ENCODE measurements at regions not wholly inside any gene's neighbourhood (a gene's known extent, or its start where the extent isn't known, plus 50 kb on each side); places are given as distances from the start of the nearest gene placed in this dataset.

GRCh38 chr18:53997064-53997463 is 227.4 kb downstream of the MBD2 start:
- ChIA-PET CTCF (no interaction called here), POLR2A (no interaction called here)
- no peaks in the 10 kb centered on the region for H3K4me1 Mint-ChIP-seq
- DNase-seq, result no peak
- H3K27me3 Mint-ChIP-seq, result no peaks in the 10 kb centered on the region
- no peaks in the 10 kb centered on the region for H3K36me3 Mint-ChIP-seq (ENCODE audit: low read depth)
- H3K27ac Mint-ChIP-seq, result no peak overlapping the region
- H3K4me3 Mint-ChIP-seq, result no peak overlapping the region
- H3K9me3 Mint-ChIP-seq, result no peaks in the 10 kb centered on the region

DNA sequence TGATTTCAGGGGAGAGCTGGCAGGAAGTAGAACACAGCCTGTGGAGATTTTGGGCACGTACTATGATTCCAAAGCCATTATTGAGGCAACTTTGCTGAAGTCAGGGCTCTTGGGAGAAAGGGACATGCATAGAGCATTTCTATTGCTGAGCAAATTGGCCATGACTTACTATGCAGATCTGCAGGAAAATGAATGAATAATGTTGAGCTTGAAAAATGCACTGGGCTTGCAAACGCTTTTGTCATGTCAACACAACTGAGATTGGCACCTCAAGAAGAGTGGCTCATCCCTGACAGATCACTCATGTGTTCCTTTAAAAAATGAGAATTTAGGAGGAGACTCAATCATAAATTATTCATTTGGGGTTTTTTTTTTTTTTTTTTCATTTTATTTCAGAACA is 230.5 kb downstream of the MBD2 start:
- Mint-ChIP-seq H3K4me1 (no peaks in the 10 kb centered on the region), H3K9me3 (no peaks in the 10 kb centered on the region), H3K27ac (no peak overlapping the region), H3K36me3 (ENCODE audit: low read depth) (no peaks in the 10 kb centered on the region), H3K4me3 (no peak overlapping the region), H3K27me3 (no peaks in the 10 kb centered on the region)
- DNase-seq, result no peak
- CTCF ChIA-PET, result no interaction called here
- POLR2A ChIA-PET, result no interaction called here

DNA sequence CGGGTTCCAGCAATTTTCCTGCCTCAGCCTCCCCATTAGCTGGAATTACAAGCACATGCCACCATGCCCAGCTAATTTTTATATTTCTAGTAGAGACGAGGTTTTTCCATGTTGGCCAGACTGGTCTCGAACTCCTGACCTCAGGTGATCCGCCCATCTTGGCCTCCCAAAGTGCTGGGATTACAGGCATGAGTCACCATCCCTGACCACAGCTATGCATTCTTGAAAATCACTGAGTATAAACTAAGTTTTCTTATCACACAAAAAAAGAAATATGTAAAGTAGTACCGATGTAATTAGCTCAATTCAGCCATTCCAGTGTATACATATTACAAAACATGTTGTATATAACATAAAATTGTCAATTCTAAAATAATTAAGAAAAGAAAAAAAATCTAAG is 232.7 kb downstream of the MBD2 start:
- CTCF ChIA-PET, result no interaction called here
- POLR2A ChIA-PET, result no interaction called here
- Mint-ChIP-seq H3K36me3 (ENCODE audit: low read depth) (no peaks in the 10 kb centered on the region), H3K27ac (no peak overlapping the region), H3K27me3 (no peaks in the 10 kb centered on the region), H3K4me3 (no peak overlapping the region), H3K4me1 (no peaks in the 10 kb centered on the region), H3K9me3 (no peaks in the 10 kb centered on the region)
- DNase-seq, result no peak

- POLR2A ChIA-PET, result no interaction called here
- CTCF ChIA-PET, result no interaction called here
- no peaks in the 10 kb centered on the region for H3K4me1 Mint-ChIP-seq
- H3K27me3 Mint-ChIP-seq, result no peaks in the 10 kb centered on the region
- H3K36me3 Mint-ChIP-seq (ENCODE audit: low read depth), result no peaks in the 10 kb centered on the region
- H3K9me3 Mint-ChIP-seq, result no peaks in the 10 kb centered on the region
- no peak overlapping the region for H3K4me3 Mint-ChIP-seq
- DNase-seq, result no peak
- H3K27ac Mint-ChIP-seq, result no peak overlapping the region
Measured at GRCh38 chr18:53991202-53991601, 233.3 kb downstream of the MBD2 start.

DNA sequence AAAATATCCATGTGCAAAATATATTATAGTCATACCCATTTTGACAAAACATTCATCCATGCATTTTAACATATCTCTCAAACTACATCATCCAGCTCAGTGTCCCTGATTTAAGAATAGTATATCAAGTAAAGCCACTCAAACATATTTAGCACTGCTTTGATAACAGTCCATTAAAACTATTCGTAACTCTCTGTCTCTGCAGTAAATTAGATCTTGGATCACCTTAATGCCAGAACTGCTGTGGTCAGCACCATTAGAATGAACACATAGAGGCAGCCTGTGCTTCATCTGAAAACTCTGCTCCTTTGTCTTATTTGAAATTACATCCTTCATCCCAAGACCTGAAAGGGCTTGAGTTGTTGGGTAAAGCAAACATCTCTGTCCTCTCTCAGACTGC is 234.0 kb downstream of the MBD2 start:
- no peaks in the 10 kb centered on the region for H3K27me3 Mint-ChIP-seq
- no peak overlapping the region for H3K4me3 Mint-ChIP-seq
- POLR2A ChIA-PET, result no interaction called here
- no peaks in the 10 kb centered on the region for H3K9me3 Mint-ChIP-seq
- H3K36me3 Mint-ChIP-seq (ENCODE audit: low read depth), result no peaks in the 10 kb centered on the region
- DNase-seq, result no peak
- H3K27ac Mint-ChIP-seq, result no peak overlapping the region
- no peaks in the 10 kb centered on the region for H3K4me1 Mint-ChIP-seq
- CTCF ChIA-PET, result no interaction called here

GRCh38 chr18:53984021-53984420 is 240.4 kb downstream of the MBD2 start:
- DNase-seq, result no peak

GRCh38 chr18:53971331-53971730 is 253.1 kb downstream of the MBD2 start:
- no peak overlapping the region for H3K4me3 Mint-ChIP-seq
- ChIA-PET CTCF (no interaction called here), POLR2A (no interaction called here)
- H3K36me3 Mint-ChIP-seq (ENCODE audit: low read depth), result no peaks in the 10 kb centered on the region
- peaks cover 6% of the 10 kb centered on the region for H3K9me3 Mint-ChIP-seq
- H3K27me3 Mint-ChIP-seq, result no peaks in the 10 kb centered on the region
- DNase-seq, result no peak
- no peak overlapping the region for H3K27ac Mint-ChIP-seq
- no peaks in the 10 kb centered on the region for H3K4me1 Mint-ChIP-seq

More at GRCh38 chr18:53984021-53984420, 240.4 kb downstream of the MBD2 start:
- H3K27ac Mint-ChIP-seq, result no peak overlapping the region
- H3K27me3 Mint-ChIP-seq, result no peaks in the 10 kb centered on the region
- no peaks in the 10 kb centered on the region for H3K36me3 Mint-ChIP-seq (ENCODE audit: low read depth)
- peaks cover 4% of the 10 kb centered on the region for H3K9me3 Mint-ChIP-seq
- H3K4me1 Mint-ChIP-seq, result no peaks in the 10 kb centered on the region
- no peak overlapping the region for H3K4me3 Mint-ChIP-seq
- ChIA-PET POLR2A (no interaction called here), CTCF (no interaction called here)

GRCh38 chr18:53952700-53953099 is 271.8 kb downstream of the MBD2 start:
- H3K4me3 Mint-ChIP-seq, result no peak overlapping the region
- no peaks in the 10 kb centered on the region for H3K27me3 Mint-ChIP-seq
- POLR2A ChIA-PET, result no interaction called here
- no peak overlapping the region for H3K27ac Mint-ChIP-seq
- H3K9me3 Mint-ChIP-seq, result no peaks in the 10 kb centered on the region
- no peaks in the 10 kb centered on the region for H3K36me3 Mint-ChIP-seq (ENCODE audit: low read depth)
- CTCF ChIA-PET, result no interaction called here
- DNase-seq, result no peak
- peaks cover 1% of the 10 kb centered on the region for H3K4me1 Mint-ChIP-seq

- Mint-ChIP-seq H3K27ac (no peak overlapping the region), H3K27me3 (no peaks in the 10 kb centered on the region), H3K9me3 (no peaks in the 10 kb centered on the region), H3K4me3 (no peak overlapping the region), H3K4me1 (peaks cover 1% of the 10 kb centered on the region), H3K36me3 (ENCODE audit: low read depth) (no peaks in the 10 kb centered on the region)
- ChIA-PET POLR2A (interaction anchor here (1.3 kb wide), 1 partner anchor 39 kb away, joined by 3 read pairs; no protein-coding TSS in a partner anchor), CTCF (no interaction called here)
- DNase-seq, result no peak
Measured at GRCh38 chr18:53950545-53950944, 273.9 kb downstream of the MBD2 start.

DNA sequence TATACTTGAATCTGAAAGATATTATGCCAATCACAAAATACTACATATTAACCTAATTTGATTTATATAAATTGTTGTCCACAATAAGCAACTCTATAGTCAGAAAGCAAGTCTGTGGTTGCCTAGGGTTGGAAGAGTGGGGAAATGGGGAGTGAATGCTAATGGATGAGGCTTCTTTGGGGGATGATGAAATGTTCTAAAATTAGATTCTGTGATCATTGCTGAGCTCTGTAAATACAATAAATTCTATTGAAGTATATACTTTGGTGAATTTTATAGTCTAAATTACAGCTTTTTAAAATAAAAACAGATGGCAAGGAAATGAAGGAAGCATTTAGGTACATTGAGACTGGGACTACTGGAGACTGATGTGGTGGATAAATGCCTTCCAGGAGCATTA is 275.5 kb downstream of the MBD2 start:
- Mint-ChIP-seq H3K27ac (no peak overlapping the region), H3K36me3 (ENCODE audit: low read depth) (no peaks in the 10 kb centered on the region), H3K9me3 (peaks cover 5% of the 10 kb centered on the region), H3K4me3 (no peak overlapping the region), H3K27me3 (no peaks in the 10 kb centered on the region), H3K4me1 (peaks cover 1% of the 10 kb centered on the region)
- POLR2A ChIA-PET, result no interaction called here
- CTCF ChIA-PET, result interaction anchor here (1.2 kb wide), 1 partner anchor 170 kb away, joined by 3 read pairs; no protein-coding TSS in a partner anchor
- no peak for DNase-seq

DNA sequence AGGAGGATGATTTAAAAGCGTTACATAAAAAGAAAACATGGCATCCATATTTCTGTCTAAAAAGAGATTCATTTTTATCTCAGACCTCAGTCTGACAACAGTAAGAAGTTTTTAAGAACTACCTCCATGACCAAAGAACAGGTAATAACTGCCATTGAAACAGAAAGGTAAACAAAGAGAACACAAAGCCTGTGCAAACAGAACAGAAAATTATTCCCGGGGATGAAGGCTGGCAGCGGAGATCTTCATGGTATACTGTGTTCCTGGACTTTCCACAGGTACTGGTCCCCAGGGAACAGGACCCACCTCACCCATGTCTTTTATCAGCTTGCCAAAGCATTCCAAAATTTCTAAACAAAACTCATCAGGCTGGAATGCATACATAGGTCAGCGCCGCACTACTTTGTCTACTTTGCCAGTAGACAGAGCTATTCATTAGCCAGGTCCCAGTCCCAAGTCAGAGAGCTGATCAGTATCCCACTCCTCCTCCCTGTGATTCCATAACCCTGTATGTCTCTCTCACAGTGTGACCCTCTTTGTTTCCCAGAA is 277.3 kb downstream of the MBD2 start:
- POLR2A ChIA-PET, result no interaction called here
- H3K27me3 Mint-ChIP-seq, result no peaks in the 10 kb centered on the region
- no peaks in the 10 kb centered on the region for H3K4me1 Mint-ChIP-seq
- H3K27ac Mint-ChIP-seq, result no peak overlapping the region
- H3K9me3 Mint-ChIP-seq, result peaks cover 5% of the 10 kb centered on the region
- CTCF ChIA-PET, result no interaction called here
- no peaks in the 10 kb centered on the region for H3K36me3 Mint-ChIP-seq (ENCODE audit: low read depth)
- DNase-seq, result no peak
- H3K4me3 Mint-ChIP-seq, result no peak overlapping the region

- no peak overlapping the region for H3K4me3 Mint-ChIP-seq
- H3K4me1 Mint-ChIP-seq, result no peaks in the 10 kb centered on the region
- DNase-seq, result no peak
- no peaks in the 10 kb centered on the region for H3K36me3 Mint-ChIP-seq (ENCODE audit: low read depth)
- H3K27ac Mint-ChIP-seq, result no peak overlapping the region
- no peaks in the 10 kb centered on the region for H3K27me3 Mint-ChIP-seq
- H3K9me3 Mint-ChIP-seq, result peaks cover 5% of the 10 kb centered on the region
- CTCF ChIA-PET, result no interaction called here
- POLR2A ChIA-PET, result no interaction called here
Measured at GRCh38 chr18:53946594-53946993, 277.9 kb downstream of the MBD2 start.

DNA sequence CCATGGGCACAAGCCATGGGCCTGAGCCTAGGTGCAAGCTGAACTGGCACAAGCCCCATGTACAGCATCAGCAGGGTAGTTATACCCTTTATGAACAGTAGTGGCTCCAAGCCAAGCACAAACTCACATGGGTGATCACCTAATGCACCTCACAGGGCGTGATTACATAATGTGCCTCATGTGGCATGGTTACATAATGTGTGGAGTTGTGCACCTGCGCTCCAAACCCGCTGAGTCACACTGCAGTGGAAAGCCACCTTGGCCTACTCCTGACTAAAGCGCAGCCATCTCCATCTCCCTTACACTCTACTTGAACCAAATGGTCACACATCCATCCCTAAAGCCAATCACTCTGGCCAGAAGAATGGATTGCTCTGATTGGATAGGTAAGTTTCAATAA is 279.7 kb downstream of the MBD2 start:
- H3K27me3 Mint-ChIP-seq, result no peaks in the 10 kb centered on the region
- H3K4me1 Mint-ChIP-seq, result no peaks in the 10 kb centered on the region
- no peak overlapping the region for H3K27ac Mint-ChIP-seq
- ChIA-PET POLR2A (no interaction called here), CTCF (no interaction called here)
- peaks cover 5% of the 10 kb centered on the region for H3K9me3 Mint-ChIP-seq
- no peaks in the 10 kb centered on the region for H3K36me3 Mint-ChIP-seq (ENCODE audit: low read depth)
- DNase-seq, result no peak
- no peak overlapping the region for H3K4me3 Mint-ChIP-seq

- no peaks in the 10 kb centered on the region for H3K36me3 Mint-ChIP-seq (ENCODE audit: low read depth)
- H3K27ac Mint-ChIP-seq, result no peak overlapping the region
- H3K9me3 Mint-ChIP-seq, result peaks cover 5% of the 10 kb centered on the region
- ChIA-PET CTCF (no interaction called here), POLR2A (no interaction called here)
- DNase-seq, result no peak
- no peaks in the 10 kb centered on the region for H3K27me3 Mint-ChIP-seq
- no peak overlapping the region for H3K4me3 Mint-ChIP-seq
- H3K4me1 Mint-ChIP-seq, result no peaks in the 10 kb centered on the region
Measured at GRCh38 chr18:53943326-53943860, 281.1 kb downstream of the MBD2 start.
